GM12878 (cell line): ENCODE measurements at regions not wholly inside any gene's neighbourhood (a gene's known extent, or its start where the extent isn't known, plus 50 kb on each side); places are given as distances from the start of the nearest gene placed in this dataset.

Experiments
- ATAC-seq: fragments of 200-7000 bp; cut with Tn5 transposase; 3 replicates; pipeline ENCODE4 v1.9.1; 2020; ENCODE audit warnings: mild to moderate bottlenecking, moderate library complexity
- BruUV-seq: library from RNA; stranded (reverse); fragments of 400-500 nt; replicated peaks from 2 replicates; lab custom pipeline; 2021; lab: Mats Ljungman, UMichigan
- CTCF ChIA-PET: fragments of 300-600 bp; sonication (Branson Sonifier 250); formaldehyde crosslinking; extraction: SDS; loops from one replicate; lab custom pipeline; 2021; ENCODE audit warnings: inconsistent platforms; lab: Yijun Ruan, JAX
- POLR2A ChIA-PET: fragments of 350-600 bp; formaldehyde crosslinking; extraction: SDS; loops from one replicate; lab custom pipeline; 2021; ENCODE audit warnings: inconsistent platforms; lab: Charles Lee
- RAD21 ChIA-PET: fragments of 300-600 bp; sonication (Branson Sonifier 250); formaldehyde crosslinking; loops from one replicate; lab custom pipeline; 2023; ENCODE audit warnings: antibody characterized with exemption; ENCODE audit not compliant: unreplicated experiment; lab: Charles Lee
- SMC1A ChIA-PET: fragments of 300-600 bp; sonication (Branson Sonifier 250); formaldehyde crosslinking; loops from one replicate; lab custom pipeline; 2023; ENCODE audit not compliant: unreplicated experiment, uncharacterized antibody; lab: Charles Lee
- DNase-seq: peaks from one replicate; pipeline ENCODE4 v3.0.0-alpha.2; 2011; ENCODE audit warnings: low read depth, low spot score
- FAIRE-seq: peaks from 3 replicates; lab custom pipeline; 2011; peaks lifted over from hg19 to GRCh38; lab: Jason Lieb, UNC
- H2AFZ ChIP-seq: 2 replicates; pipeline ENCODE4 v1.6.0; 2011; ENCODE audit warnings: low read depth, low read length, control low read depth; ENCODE audit not compliant: control insufficient read depth
- H3K27ac ChIP-seq: 2 replicates; pipeline ENCODE4 v1.5.1; 2011; ENCODE audit warnings: control low read depth; ENCODE audit not compliant: control insufficient read depth, insufficient read depth
- H3K27me3 ChIP-seq, 2 experiments: replicated peaks in 1 of 2; 2 replicates each; pipeline versions ENCODE4 v1.6.0 to v1.6.1; 2011; ENCODE audit warnings: low read length in 1 of 2; ENCODE audit not compliant: control insufficient read depth in 2 of 2, insufficient read depth in 2 of 2
- H3K36me3 ChIP-seq, 2 experiments: 2 replicates each; pipeline ENCODE4 v1.5.1; 2011; ENCODE audit warnings: low read length in 1 of 2; ENCODE audit not compliant: control insufficient read depth in 2 of 2, insufficient read depth in 2 of 2
- H3K4me1 ChIP-seq: 2 replicates; pipeline ENCODE4 v1.6.1; 2011; ENCODE audit warnings: mild to moderate bottlenecking, low read length, moderate library complexity, mixed read lengths; ENCODE audit not compliant: control insufficient read depth, insufficient read depth
- H3K4me2 ChIP-seq: 2 replicates; pipeline ENCODE4 v1.6.0; 2011; ENCODE audit warnings: control low read depth; ENCODE audit not compliant: control insufficient read depth, insufficient read depth
- H3K4me3 ChIP-seq: fragments of 200-600 bp; sonication (generic); 2 replicates; pipeline ENCODE4 v1.5.1; 2016
- H3K79me2 ChIP-seq: 2 replicates; pipeline ENCODE4 v1.6.0; 2011; ENCODE audit warnings: low read length; ENCODE audit not compliant: control insufficient read depth, insufficient read depth
- H3K9ac ChIP-seq: 2 replicates; pipeline ENCODE4 v1.8.0; 2011; ENCODE audit warnings: low read length, control low read depth, mixed read lengths; ENCODE audit not compliant: control insufficient read depth, insufficient read depth
- H3K9me3 ChIP-seq: replicated peaks from 3 replicates; pipeline ENCODE4 v1.5.1; 2011; ENCODE audit warnings: mild to moderate bottlenecking, low read length; ENCODE audit not compliant: control insufficient read depth, insufficient read depth
- H4K20me1 ChIP-seq: 2 replicates; pipeline ENCODE4 v1.6.0; 2011; ENCODE audit not compliant: control insufficient read depth, insufficient read depth
- CBFB ChIP-seq: IDR thresholded peaks from 2 replicates; pipeline ENCODE4 v1.6.1; 2016; ENCODE audit warnings: antibody characterized with exemption, low read depth
- ETV6 ChIP-seq, 2 experiments: fragments of 450-650 bp in 1 of 2; IDR thresholded peaks in 1 of 2; conservative IDR thresholded peaks in 1 of 2; 2 replicates each; pipeline ENCODE4 v1.6.1; 2014; ENCODE audit warnings: antibody characterized with exemption in 1 of 2, borderline replicate concordance in 1 of 2, low read depth in 1 of 2, mild to moderate bottlenecking in 1 of 2, moderate library complexity in 1 of 2
- IKZF2 ChIP-seq, 2 experiments: fragments of 450-650 bp; IDR thresholded peaks; 2 replicates each; pipeline ENCODE4 v1.6.1; 2017; ENCODE audit warnings: mild to moderate bottlenecking in 2 of 2, moderate library complexity in 2 of 2
- KDM1A ChIP-seq: fragments of 200-600 bp; sonication (generic); IDR thresholded peaks from 2 replicates; pipeline ENCODE4 v1.6.1; 2016; ENCODE audit warnings: borderline replicate concordance
- MEF2A ChIP-seq: IDR thresholded peaks from 2 replicates; pipeline ENCODE4 v1.6.1; 2011; ENCODE audit warnings: low read depth, mild to moderate bottlenecking, low read length, moderate library complexity; ENCODE audit not compliant: insufficient read depth
- POLR2A ChIP-seq: IDR thresholded peaks from 2 replicates; pipeline ENCODE4 v1.6.1; 2011; ENCODE audit warnings: low read depth, mild to moderate bottlenecking, low read length
- POLR2AphosphoS2 ChIP-seq: IDR thresholded peaks from 2 replicates; pipeline ENCODE4 v1.6.1; 2011; ENCODE audit warnings: low read depth, mild to moderate bottlenecking, low read length, improper control_type of control experiment, moderate library complexity
- POLR2AphosphoS5 ChIP-seq: IDR thresholded peaks from 2 replicates; pipeline ENCODE4 v1.6.1; 2011; ENCODE audit warnings: mild to moderate bottlenecking, low read length, inconsistent platforms
- RAD51 ChIP-seq: fragments of 450-650 bp; IDR thresholded peaks from 2 replicates; pipeline ENCODE4 v1.6.1; 2016; ENCODE audit warnings: moderate library complexity, mild to moderate bottlenecking, inconsistent platforms
- SPI1 ChIP-seq: IDR thresholded peaks from 2 replicates; pipeline ENCODE4 v1.6.1; 2011; ENCODE audit warnings: low read depth, mild to moderate bottlenecking, low read length, moderate library complexity, borderline replicate concordance; ENCODE audit not compliant: insufficient read depth
- WGBS: methylation state at CpG from one replicate; pipeline ENCODE4 v1.1.6; 2016; ENCODE audit warnings: low lambda C conversion rate; ENCODE audit not compliant: insufficient replicate concordance, insufficient coverage; ENCODE audit errors: missing lambda C conversion rate; 5-methylcytosine and 5-hydroxymethylcytosine counted together
- in situ Hi-C: fragments of 300-500 bp; cut with MboI; formaldehyde crosslinking; loops from 9 replicates; pipeline ENCODE4 v1.14.3; 2018; ENCODE audit warnings: mixed read lengths
- intact Hi-C: fragments of 100-400 bp; cut with micrococcal nuclease; formaldehyde crosslinking; loops from one replicate; pipeline ENCODE4 v1.14.2; 2022; ENCODE audit not compliant: unreplicated experiment
- TF ChIP-seq, protein P1 (sequence below): fragments of 450-650 bp; IDR thresholded peaks from 2 replicates; pipeline ENCODE4 v1.6.1; 2016; ENCODE audit warnings: mild to moderate bottlenecking
- TF ChIP-seq, protein P2 (sequence below): fragments of 450-650 bp; formaldehyde crosslinking; IDR thresholded peaks from 2 replicates; pipeline ENCODE4 v1.4.0; 2020; ENCODE audit warnings: mild to moderate bottlenecking, moderate library complexity
- TF ChIP-seq, protein P3 (sequence below): IDR thresholded peaks from 2 replicates; pipeline ENCODE4 v1.6.1; 2012; ENCODE audit warnings: low read depth, low read length, improper control_type of control experiment
- TF ChIP-seq, protein P4 (sequence below): fragments of 450-650 bp; formaldehyde crosslinking; IDR thresholded peaks from 2 replicates; pipeline ENCODE4 v1.5.0; 2022; ENCODE audit warnings: mild to moderate bottlenecking, missing genetic modification characterization

GRCh38 chr14:65304239-65304638, 108.3 kb upstream of the FUT8 start:
- DNase-seq (no peak), FAIRE-seq (no peak), ATAC-seq (peak; percentile 1)
- Histone ChIP-seq H3K4me3 (peak overlapping the region; percentile 54), H3K36me3 (no peaks in the 10 kb centered on the region), H3K79me2 (peaks cover 41% of the 10 kb centered on the region), H3K4me1 (peaks cover 48% of the 10 kb centered on the region), H3K4me2 (peak overlapping the region; percentile 83), H3K9ac (peak overlapping the region; percentile 69), H3K9me3 (peaks cover 7% of the 10 kb centered on the region; the same call in 2 of the 3 replicates), H2AFZ (no peak overlapping the region; the same call in 1 of the 2 replicates), H4K20me1 (no peaks in the 10 kb centered on the region), H3K27ac (peak overlapping the region; percentile 96), H3K27me3 (no peaks in the 10 kb centered on the region)
- intact Hi-C loops, result loop anchor here (5.0 kb wide), 3 partner anchors 108 to 137 kb away; partner anchors contain the start of gene FUT8
- 3% methylated on average over 4 of the region's 4 CpGs for WGBS
- SMC1A ChIA-PET, result interaction anchor here (0.6 to 17.0 kb wide), 17 partner anchors 9 to 148 kb away, joined by 3 to 391 read pairs (median 6); partner anchors contain the start of gene FUT8
- POLR2A ChIA-PET, result interaction anchor here (0.6 to 12.3 kb wide), 11 partner anchors 12 to 109 kb away, joined by 3 to 223 read pairs (median 4); no protein-coding TSS in a partner anchor
- CTCF ChIA-PET, result interaction anchor here (0.7 to 6.3 kb wide), 9 partner anchors 10 to 111 kb away, joined by 3 to 63 read pairs (median 11); partner anchors contain the start of gene FUT8
- RAD21 ChIA-PET, result interaction anchor here (0.6 to 11.2 kb wide), 21 partner anchors 14 to 653 kb away, joined by 3 to 272 read pairs (median 5); partner anchors contain the start of gene FUT8
- in situ Hi-C loops, result no loop called here
- no TSS peak for BruUV-seq
- TF ChIP-seq, protein P1, sequence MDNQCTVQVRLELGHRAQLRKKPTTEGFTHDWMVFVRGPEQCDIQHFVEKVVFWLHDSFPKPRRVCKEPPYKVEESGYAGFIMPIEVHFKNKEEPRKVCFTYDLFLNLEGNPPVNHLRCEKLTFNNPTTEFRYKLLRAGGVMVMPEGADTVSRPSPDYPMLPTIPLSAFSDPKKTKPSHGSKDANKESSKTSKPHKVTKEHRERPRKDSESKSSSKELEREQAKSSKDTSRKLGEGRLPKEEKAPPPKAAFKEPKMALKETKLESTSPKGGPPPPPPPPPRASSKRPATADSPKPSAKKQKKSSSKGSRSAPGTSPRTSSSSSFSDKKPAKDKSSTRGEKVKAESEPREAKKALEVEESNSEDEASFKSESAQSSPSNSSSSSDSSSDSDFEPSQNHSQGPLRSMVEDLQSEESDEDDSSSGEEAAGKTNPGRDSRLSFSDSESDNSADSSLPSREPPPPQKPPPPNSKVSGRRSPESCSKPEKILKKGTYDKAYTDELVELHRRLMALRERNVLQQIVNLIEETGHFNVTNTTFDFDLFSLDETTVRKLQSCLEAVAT, result peak; percentile 66; the same call in 1 of the 2 replicates
- TF ChIP-seq, protein P2, sequence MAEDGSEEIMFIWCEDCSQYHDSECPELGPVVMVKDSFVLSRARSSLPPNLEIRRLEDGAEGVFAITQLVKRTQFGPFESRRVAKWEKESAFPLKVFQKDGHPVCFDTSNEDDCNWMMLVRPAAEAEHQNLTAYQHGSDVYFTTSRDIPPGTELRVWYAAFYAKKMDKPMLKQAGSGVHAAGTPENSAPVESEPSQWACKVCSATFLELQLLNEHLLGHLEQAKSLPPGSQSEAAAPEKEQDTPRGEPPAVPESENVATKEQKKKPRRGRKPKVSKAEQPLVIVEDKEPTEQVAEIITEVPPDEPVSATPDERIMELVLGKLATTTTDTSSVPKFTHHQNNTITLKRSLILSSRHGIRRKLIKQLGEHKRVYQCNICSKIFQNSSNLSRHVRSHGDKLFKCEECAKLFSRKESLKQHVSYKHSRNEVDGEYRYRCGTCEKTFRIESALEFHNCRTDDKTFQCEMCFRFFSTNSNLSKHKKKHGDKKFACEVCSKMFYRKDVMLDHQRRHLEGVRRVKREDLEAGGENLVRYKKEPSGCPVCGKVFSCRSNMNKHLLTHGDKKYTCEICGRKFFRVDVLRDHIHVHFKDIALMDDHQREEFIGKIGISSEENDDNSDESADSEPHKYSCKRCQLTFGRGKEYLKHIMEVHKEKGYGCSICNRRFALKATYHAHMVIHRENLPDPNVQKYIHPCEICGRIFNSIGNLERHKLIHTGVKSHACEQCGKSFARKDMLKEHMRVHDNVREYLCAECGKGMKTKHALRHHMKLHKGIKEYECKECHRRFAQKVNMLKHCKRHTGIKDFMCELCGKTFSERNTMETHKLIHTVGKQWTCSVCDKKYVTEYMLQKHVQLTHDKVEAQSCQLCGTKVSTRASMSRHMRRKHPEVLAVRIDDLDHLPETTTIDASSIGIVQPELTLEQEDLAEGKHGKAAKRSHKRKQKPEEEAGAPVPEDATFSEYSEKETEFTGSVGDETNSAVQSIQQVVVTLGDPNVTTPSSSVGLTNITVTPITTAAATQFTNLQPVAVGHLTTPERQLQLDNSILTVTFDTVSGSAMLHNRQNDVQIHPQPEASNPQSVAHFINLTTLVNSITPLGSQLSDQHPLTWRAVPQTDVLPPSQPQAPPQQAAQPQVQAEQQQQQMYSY (CRISPR knock-in tag), result no peak
- TF ChIP-seq, protein P3, sequence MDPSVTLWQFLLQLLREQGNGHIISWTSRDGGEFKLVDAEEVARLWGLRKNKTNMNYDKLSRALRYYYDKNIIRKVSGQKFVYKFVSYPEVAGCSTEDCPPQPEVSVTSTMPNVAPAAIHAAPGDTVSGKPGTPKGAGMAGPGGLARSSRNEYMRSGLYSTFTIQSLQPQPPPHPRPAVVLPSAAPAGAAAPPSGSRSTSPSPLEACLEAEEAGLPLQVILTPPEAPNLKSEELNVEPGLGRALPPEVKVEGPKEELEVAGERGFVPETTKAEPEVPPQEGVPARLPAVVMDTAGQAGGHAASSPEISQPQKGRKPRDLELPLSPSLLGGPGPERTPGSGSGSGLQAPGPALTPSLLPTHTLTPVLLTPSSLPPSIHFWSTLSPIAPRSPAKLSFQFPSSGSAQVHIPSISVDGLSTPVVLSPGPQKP, result no peak
- TF ChIP-seq KDM1A (no peak), IKZF2 (IDR thresholded peaks at IDR 0.05) (no peak), POLR2AphosphoS2 (no peak), RAD51 (no peak), POLR2AphosphoS5 (no peak), CBFB (no peak), SPI1 (peak; percentile 31; the same call in 1 of the 2 replicates), ETV6 (conservative IDR thresholded peaks at IDR 0.05 in 1 of 2, IDR thresholded peaks at IDR 0.05 in 1 of 2; ENCODE audit: borderline replicate concordance in 1 of 2, low read depth in 1 of 2) (0 out of 4 replicates have a peak, but pooled peaks of 1 of the 2 experiments have one; percentile 12), MEF2A (no peak), POLR2A (peak; percentile 62)
- TF ChIP-seq, protein P4, sequence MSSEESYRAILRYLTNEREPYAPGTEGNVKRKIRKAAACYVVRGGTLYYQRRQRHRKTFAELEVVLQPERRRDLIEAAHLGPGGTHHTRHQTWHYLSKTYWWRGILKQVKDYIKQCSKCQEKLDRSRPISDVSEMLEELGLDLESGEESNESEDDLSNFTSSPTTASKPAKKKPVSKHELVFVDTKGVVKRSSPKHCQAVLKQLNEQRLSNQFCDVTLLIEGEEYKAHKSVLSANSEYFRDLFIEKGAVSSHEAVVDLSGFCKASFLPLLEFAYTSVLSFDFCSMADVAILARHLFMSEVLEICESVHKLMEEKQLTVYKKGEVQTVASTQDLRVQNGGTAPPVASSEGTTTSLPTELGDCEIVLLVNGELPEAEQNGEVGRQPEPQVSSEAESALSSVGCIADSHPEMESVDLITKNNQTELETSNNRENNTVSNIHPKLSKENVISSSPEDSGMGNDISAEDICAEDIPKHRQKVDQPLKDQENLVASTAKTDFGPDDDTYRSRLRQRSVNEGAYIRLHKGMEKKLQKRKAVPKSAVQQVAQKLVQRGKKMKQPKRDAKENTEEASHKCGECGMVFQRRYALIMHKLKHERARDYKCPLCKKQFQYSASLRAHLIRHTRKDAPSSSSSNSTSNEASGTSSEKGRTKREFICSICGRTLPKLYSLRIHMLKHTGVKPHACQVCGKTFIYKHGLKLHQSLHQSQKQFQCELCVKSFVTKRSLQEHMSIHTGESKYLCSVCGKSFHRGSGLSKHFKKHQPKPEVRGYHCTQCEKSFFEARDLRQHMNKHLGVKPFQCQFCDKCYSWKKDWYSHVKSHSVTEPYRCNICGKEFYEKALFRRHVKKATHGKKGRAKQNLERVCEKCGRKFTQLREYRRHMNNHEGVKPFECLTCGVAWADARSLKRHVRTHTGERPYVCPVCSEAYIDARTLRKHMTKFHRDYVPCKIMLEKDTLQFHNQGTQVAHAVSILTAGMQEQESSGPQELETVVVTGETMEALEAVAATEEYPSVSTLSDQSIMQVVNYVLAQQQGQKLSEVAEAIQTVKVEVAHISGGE (CRISPR knock-in tag), result no peak
